Upper lobe of left lung (tissue), 6 donors: ENCODE measurements at regions not wholly inside any gene's neighbourhood (a gene's known extent, or its start where the extent isn't known, plus 50 kb on each side); places are given as distances from the start of the nearest gene placed in this dataset.
A peak's percentile ranks its signal among the peaks of the same experiment; 100 is the strongest.
"Not testable (repeated sequence)": the region's sequence is repeated elsewhere in the genome, so short reads cannot be mapped to it uniquely, and the experiment has no call there.

Experiments used
- ATAC-seq, 2 donors: fragments of 200-7000 bp; cut with Tn5 transposase; one replicate each; pipeline ENCODE4 v1.9.1; 2022; ENCODE audit warnings: mild to moderate bottlenecking in 2 of 2, moderate library complexity in 2 of 2; ENCODE audit not compliant: low FRiP score in 2 of 2
- DNase-seq, 2 donors: peaks; one replicate each; pipeline ENCODE4 v3.0.0-alpha.2; 2019 to 2020
- H3K27ac ChIP-seq, 4 donors: fragments of 200-600 bp; sonication (generic); one replicate each; pipeline ENCODE4 v1.5.1; 2016 to 2019
- H3K27me3 ChIP-seq, 4 donors: fragments of 200-600 bp; sonication (generic); one replicate each; pipeline ENCODE4 v1.5.1; 2017 to 2019
- H3K36me3 ChIP-seq, 4 donors: fragments of 200-600 bp; sonication (generic); one replicate each; pipeline ENCODE4 v1.5.1; 2016 to 2019
- H3K4me1 ChIP-seq, 4 donors: fragments of 200-600 bp; sonication (generic); one replicate each; pipeline ENCODE4 v1.5.1; 2018 to 2019
- H3K4me3 ChIP-seq, 4 donors: fragments of 200-600 bp; sonication (generic); one replicate each; pipeline ENCODE4 v1.5.1; 2017 to 2019; ENCODE audit warnings: mild to moderate bottlenecking in 2 of 4, moderate library complexity in 1 of 4
- H3K9me3 ChIP-seq, 4 donors: fragments of 200-600 bp; sonication (generic); one replicate each; pipeline ENCODE4 v1.5.1; 2018 to 2019
- WGBS, 2 donors: methylation state at CpG; one replicate each; pipeline ENCODE4 v1.1.5; 2017 to 2018; 5-methylcytosine and 5-hydroxymethylcytosine counted together
- donor health status: DM: no; HTN: no; CAD: no; lungs with moderate emphysema.
- donor health status: DM: no; HTN: yes; CAD: no; lungs with severe emphysema.

DNA sequence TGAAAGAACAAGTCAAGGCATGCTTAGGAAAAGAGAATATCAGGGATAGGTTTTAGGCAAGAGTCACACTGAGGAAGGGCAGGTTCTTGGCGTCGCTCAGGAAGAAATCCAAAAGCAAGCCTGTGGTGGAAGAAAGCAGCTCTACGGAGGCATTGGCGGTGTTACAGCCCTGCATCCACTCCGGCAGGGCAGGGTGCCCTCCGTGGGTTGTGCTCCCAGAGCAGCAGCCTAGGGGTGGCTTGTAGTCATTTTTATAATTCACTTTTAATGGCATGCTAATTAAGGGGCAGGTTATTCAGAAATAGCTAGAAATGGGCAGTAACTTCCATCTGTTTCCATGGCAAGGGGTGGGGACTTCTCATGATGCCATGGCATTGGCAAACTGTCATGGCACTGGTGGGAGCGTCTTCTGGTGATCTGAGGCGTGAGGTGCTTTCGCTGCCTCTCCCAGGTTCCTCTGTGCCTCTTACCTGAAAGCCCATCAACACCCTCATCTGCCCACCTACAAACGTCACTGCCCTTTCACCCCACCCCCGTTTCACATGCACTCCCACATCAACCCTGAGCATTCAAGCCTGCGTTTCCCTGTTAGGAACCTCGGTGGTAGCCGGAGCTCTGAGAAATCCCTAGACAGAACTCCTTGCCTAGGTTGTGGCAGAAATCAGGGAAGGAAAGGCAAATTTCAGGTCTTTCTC lies 1763.8 kb upstream of the TPTE start:
- not testable (repeated sequence) for ATAC-seq, H3K4me3 ChIP-seq, H3K4me1 ChIP-seq, H3K27me3 ChIP-seq, H3K36me3 ChIP-seq, H3K27ac ChIP-seq
- WGBS, 2 donors: 63 to 66% methylated on average over 14 of the region's 14 CpGs
- peak in 1 of 2 donors; percentile 62 for DNase-seq
- peaks cover 3 to 20% (median 16%) of the 10 kb centered on the region in 4 donors for H3K9me3 ChIP-seq

DNA sequence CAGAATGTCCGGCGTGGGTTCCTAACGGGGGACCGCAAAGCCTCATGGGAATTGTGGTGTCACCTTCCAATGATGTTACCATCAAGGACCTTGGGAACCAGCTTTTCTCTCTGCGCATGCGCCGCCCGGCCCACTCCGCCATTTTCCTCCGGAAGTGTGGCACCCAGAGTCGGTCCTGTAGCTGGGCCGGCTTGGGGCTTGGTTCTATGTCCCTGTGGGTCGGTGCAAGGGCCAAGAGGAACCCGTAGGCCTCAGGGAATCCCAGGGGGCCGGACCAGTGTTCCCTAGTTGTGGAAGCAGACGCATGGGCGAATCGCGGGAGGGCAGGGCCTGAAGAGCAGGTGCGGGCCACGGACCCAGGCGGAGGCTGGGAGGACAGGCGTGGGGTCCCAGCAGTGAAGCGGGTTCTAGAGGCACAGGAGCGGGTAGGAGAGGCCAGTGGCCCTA lies 1762.4 kb upstream of the TPTE start:
- not testable (repeated sequence) for ATAC-seq, H3K27me3 ChIP-seq, H3K36me3 ChIP-seq, H3K4me1 ChIP-seq, H3K4me3 ChIP-seq, H3K27ac ChIP-seq
- WGBS, 2 donors: 82 to 84% methylated on average over 25 of the region's 25 CpGs
- peaks cover 3 to 25% (median 16%) of the 10 kb centered on the region in 4 donors for H3K9me3 ChIP-seq
- DNase-seq: peak in 1 of 2 donors; percentile 86

- H3K4me3 ChIP-seq, H3K27me3 ChIP-seq, H3K36me3 ChIP-seq, H3K27ac ChIP-seq, DNase-seq, ATAC-seq, H3K4me1 ChIP-seq: not testable (repeated sequence)
- H3K9me3 ChIP-seq: peaks cover 3 to 24% (median 22%) of the 10 kb centered on the region in 4 donors
- WGBS, 2 donors: 20 to 21% methylated on average over 2 of the region's 2 CpGs
Measured at GRCh38 chr21:8762241-8762640, 1759.1 kb upstream of the TPTE start.

GRCh38 chr21:8764416-8764815 lies 1757.0 kb upstream of the TPTE start:
- peaks cover 0 to 10% (median 8%) of the 10 kb centered on the region in 4 donors for H3K9me3 ChIP-seq
- not testable (repeated sequence) for H3K4me3 ChIP-seq, ATAC-seq, DNase-seq, H3K27ac ChIP-seq, H3K4me1 ChIP-seq, H3K36me3 ChIP-seq, H3K27me3 ChIP-seq
- WGBS, 2 donors: 71 to 76% methylated on average over 9 of the region's 9 CpGs

DNA sequence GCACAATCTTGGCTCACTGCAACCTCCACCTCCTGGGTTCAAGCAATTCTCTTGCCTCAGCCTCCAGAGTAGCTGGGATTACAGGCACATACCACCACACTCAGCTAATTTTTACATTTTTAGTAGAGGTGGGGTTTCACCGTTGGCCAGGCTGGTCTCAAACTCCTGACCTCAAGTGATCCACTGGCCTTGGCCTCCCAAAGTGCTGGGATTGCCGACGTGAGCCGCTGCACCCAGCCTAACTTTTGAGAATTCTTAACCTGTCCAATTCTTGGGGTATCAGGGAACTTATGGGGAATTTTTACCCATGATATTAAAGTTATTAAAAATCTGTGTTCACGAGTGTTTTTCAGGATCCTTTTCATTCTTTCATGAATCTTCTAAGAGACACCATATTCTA lies 1755.2 kb upstream of the TPTE start:
- H3K4me3 ChIP-seq, H3K4me1 ChIP-seq, H3K36me3 ChIP-seq, H3K27ac ChIP-seq, H3K27me3 ChIP-seq, ATAC-seq: not testable (repeated sequence)
- WGBS, 2 donors: 53 to 55% methylated on average over 5 of the region's 5 CpGs
- peak in 1 of 2 donors; percentile 32 for DNase-seq
- H3K9me3 ChIP-seq: peaks cover 0 to 10% (median 6%) of the 10 kb centered on the region in 4 donors

- not testable (repeated sequence) for H3K4me1 ChIP-seq, H3K27me3 ChIP-seq, H3K27ac ChIP-seq, H3K36me3 ChIP-seq, DNase-seq, ATAC-seq, H3K4me3 ChIP-seq
- peaks cover 0 to 13% (median 9%) of the 10 kb centered on the region in 4 donors for H3K9me3 ChIP-seq
- WGBS, 2 donors: 71 to 80% methylated on average over 12 to 13 of the region's 13 CpGs
Measured at GRCh38 chr21:8772910-8773514, 1748.4 kb upstream of the TPTE start.

GRCh38 chr21:8775591-8776215 lies 1745.7 kb upstream of the TPTE start:
- peak in 1 of 2 donors; percentile 61 for DNase-seq
- 53 to 70% methylated on average over 14 of the region's 15 CpGs for WGBS, 2 donors

DNA sequence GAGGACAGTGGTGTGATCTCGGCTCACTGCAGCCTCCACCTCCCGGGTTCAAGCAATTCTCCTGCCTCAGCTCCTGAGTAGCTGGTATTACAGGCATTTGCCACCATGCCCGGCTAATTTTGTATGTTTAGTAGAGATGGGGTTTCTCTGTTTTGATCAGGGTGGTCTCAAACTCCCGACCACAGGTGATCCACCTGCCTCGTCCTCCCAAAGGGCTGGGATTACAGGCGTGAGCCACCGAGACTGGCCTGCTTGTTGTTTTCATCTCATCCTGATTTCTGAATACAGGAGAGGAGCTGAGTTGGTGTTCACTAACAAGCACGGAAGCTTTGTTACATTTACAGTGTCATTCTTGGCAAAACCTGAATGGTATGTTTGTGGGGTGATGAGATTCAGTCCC lies 1744.1 kb upstream of the TPTE start:
- not testable (repeated sequence) for ATAC-seq

More at GRCh38 chr21:8775591-8776215, 1745.7 kb upstream of the TPTE start:
- not testable (repeated sequence) for H3K4me1 ChIP-seq, H3K4me3 ChIP-seq, H3K36me3 ChIP-seq, ATAC-seq, H3K27me3 ChIP-seq, H3K27ac ChIP-seq
- peaks cover 0 to 18% (median 13%) of the 10 kb centered on the region in 4 donors for H3K9me3 ChIP-seq

DNA sequence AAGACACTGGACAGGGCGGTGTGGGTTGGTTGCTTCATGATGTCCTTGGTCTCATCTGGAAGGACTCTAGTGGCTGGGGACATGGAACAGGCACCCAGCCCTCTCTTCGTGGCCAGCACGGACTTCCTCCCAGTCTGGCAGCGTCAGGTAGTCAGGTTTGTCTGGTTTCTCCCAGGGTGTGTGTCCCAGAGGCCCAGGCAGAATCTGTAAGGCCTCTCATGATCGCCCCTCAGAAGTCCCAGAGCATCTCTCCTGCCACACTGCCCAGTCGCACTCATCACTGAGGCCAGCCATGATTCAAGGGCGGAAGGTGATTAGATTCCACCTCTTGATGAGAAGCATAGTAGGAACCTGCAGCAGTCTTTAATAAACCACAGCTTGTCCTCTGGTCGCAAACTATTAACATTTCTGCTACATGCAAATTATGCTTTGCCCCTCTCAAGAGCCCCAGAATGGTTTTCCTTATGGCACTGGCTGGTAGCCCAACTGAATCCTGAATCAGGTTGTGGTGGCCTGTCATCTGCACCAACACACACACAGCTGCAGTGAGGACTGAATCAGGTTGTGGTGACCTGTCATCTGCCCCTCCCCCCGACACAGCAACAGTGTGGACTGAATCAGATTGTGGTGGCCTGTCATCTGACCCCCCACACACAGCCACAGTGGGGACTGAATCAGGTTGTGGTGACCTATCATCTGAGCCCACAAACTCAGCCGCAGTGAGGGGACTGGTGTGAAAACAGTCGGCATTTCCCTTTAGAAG lies 1742.9 kb upstream of the TPTE start:
- not testable (repeated sequence) for H3K27me3 ChIP-seq, H3K4me1 ChIP-seq, DNase-seq, H3K27ac ChIP-seq, ATAC-seq, H3K4me3 ChIP-seq, H3K36me3 ChIP-seq
- peaks cover 0 to 18% (median 11%) of the 10 kb centered on the region in 4 donors for H3K9me3 ChIP-seq
- 41 to 61% methylated on average over 10 to 11 of the region's 11 CpGs for WGBS, 2 donors

More for the DNA sequence above, 1744.1 kb upstream of the TPTE start:
- WGBS, 2 donors: 56 to 68% methylated on average over 7 to 8 of the region's 8 CpGs
- not testable (repeated sequence) for H3K27me3 ChIP-seq, H3K4me3 ChIP-seq, H3K4me1 ChIP-seq, H3K27ac ChIP-seq, H3K36me3 ChIP-seq, DNase-seq
- H3K9me3 ChIP-seq: peaks cover 0 to 18% (median 11%) of the 10 kb centered on the region in 4 donors

- not testable (repeated sequence) for DNase-seq, H3K36me3 ChIP-seq, ATAC-seq, H3K9me3 ChIP-seq, H3K27me3 ChIP-seq, H3K27ac ChIP-seq, H3K4me1 ChIP-seq, H3K4me3 ChIP-seq
- WGBS, 2 donors: 78 to 81% methylated on average over 10 to 11 of the region's 16 CpGs
Measured at GRCh38 chr21:8812840-8813239, 1708.5 kb upstream of the TPTE start.

- H3K4me1 ChIP-seq, H3K27ac ChIP-seq, H3K4me3 ChIP-seq, H3K9me3 ChIP-seq, ATAC-seq, H3K27me3 ChIP-seq, H3K36me3 ChIP-seq: not testable (repeated sequence)
- DNase-seq: peak in 1 of 2 donors; percentile 20
- 72 to 73% methylated on average over 8 of the region's 8 CpGs for WGBS, 2 donors
Measured at GRCh38 chr21:8834264-8834663, 1687.1 kb upstream of the TPTE start.
